AG04449 (cell line): ENCODE measurements at regions not wholly inside any gene's neighbourhood (a gene's known extent, or its start where the extent isn't known, plus 50 kb on each side); places are given as distances from the start of the nearest gene placed in this dataset.

Source experiments
- CTCF ChIA-PET: fragments of 350-600 bp; formaldehyde crosslinking; extraction: SDS; loops from one replicate; lab custom pipeline; 2021; ENCODE audit warnings: antibody characterized with exemption; lab: Yijun Ruan, JAX
- POLR2A ChIA-PET: fragments of 400-600, 350-600 bp; formaldehyde crosslinking; extraction: SDS; loops from one replicate; lab custom pipeline; 2020; ENCODE audit warnings: antibody characterized with exemption, inconsistent platforms; lab: Yijun Ruan, JAX
- DNase-seq: peaks from one replicate; pipeline ENCODE4 v3.0.0-alpha.2; 2010; ENCODE audit warnings: low read depth, low spot score
- H3K4me3 ChIP-seq: 2 replicates; pipeline ENCODE4 v1.5.1; 2011; ENCODE audit warnings: low read depth, mild to moderate bottlenecking, control low read depth, low read length
- TF ChIP-seq, protein P1 (sequence below): IDR thresholded peaks from one replicate; pipeline ENCODE4 v1.5.1; 2011; ENCODE audit warnings: mild to moderate bottlenecking, moderate library complexity, low read length, control low read depth, inconsistent platforms; ENCODE audit not compliant: insufficient read depth; ENCODE audit errors: missing control alignments

DNA sequence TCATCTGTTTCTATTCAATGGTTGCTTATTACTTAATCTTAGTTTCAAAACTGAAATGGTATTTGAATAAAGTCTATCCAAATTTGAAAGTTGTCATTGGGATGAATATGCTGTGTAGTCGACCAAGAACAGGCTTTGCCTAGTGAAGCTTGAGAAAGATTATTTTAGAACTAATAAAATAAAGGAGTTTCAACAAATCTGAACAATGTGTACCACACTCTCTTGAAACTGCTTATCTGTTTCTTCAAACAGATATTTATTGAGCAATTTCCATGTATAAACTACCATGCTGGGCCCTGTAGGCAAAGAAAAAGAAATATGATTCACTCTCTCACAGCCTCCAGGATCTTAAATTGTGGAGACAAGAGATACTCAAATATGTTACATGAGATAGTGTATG is 174.4 kb downstream of the OGFRL1 start:
- ChIA-PET POLR2A (no interaction called here), CTCF (interaction anchor here (0.7 to 1.1 kb wide), 2 partner anchors 10 to 75 kb away, joined by 3 read pairs; no protein-coding TSS in a partner anchor)

DNA sequence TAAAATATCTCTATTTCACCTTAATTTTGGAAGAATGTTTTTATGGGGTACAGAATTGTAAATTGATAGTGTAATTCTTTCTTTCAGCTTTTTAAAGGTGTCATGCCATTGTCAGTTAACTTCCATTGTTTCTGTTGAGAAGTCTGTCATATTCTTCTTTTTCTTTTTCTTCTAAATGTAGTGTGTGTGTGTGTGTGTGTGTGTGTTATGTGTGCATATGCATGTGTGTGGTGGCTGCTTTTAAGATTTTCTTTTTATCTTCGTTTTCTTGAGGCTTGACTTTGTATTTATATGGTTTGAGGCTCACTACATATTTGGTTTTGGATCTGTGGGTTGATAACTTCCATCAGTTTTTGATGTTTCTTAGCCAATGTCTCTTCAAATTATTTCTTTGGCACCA is 176.5 kb downstream of the OGFRL1 start:
- ChIA-PET POLR2A (no interaction called here), CTCF (no interaction called here)
- no peak overlapping the region for H3K4me3 ChIP-seq
- TF ChIP-seq, protein P1, sequence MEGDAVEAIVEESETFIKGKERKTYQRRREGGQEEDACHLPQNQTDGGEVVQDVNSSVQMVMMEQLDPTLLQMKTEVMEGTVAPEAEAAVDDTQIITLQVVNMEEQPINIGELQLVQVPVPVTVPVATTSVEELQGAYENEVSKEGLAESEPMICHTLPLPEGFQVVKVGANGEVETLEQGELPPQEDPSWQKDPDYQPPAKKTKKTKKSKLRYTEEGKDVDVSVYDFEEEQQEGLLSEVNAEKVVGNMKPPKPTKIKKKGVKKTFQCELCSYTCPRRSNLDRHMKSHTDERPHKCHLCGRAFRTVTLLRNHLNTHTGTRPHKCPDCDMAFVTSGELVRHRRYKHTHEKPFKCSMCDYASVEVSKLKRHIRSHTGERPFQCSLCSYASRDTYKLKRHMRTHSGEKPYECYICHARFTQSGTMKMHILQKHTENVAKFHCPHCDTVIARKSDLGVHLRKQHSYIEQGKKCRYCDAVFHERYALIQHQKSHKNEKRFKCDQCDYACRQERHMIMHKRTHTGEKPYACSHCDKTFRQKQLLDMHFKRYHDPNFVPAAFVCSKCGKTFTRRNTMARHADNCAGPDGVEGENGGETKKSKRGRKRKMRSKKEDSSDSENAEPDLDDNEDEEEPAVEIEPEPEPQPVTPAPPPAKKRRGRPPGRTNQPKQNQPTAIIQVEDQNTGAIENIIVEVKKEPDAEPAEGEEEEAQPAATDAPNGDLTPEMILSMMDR, result no peak
- no peak for DNase-seq

More for the DNA sequence above, 174.4 kb downstream of the OGFRL1 start:
- no peak for DNase-seq
- no peak overlapping the region for H3K4me3 ChIP-seq
- TF ChIP-seq, protein P1, result no peak

GRCh38 chr6:71466362-71466761 is 177.8 kb downstream of the OGFRL1 start:
- TF ChIP-seq, protein P1, result no peak
- DNase-seq, result no peak
- POLR2A ChIA-PET, result no interaction called here
- CTCF ChIA-PET, result interaction anchor here (0.9 to 1.4 kb wide), 3 partner anchors 15 to 83 kb away, joined by 3 to 5 read pairs (median 3); no protein-coding TSS in a partner anchor
- no peak overlapping the region for H3K4me3 ChIP-seq

DNA sequence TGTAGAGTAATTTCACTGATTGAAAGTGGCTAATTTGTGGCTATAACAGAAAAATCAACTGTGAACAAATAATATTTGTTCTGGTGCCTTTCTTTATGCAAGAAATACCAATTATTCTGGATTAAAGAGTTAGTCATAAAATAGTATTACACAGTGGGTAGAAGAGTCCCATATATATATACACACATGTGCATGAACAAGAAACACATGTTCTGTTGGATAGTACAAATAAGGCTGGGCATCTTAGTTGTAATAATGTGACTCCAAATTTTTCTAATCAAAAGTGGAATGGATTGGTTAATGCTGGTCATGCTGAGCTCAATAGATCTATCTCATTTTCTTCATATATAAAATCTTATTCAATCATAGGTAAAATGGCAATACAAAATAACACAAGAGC is 179.4 kb downstream of the OGFRL1 start:
- CTCF ChIA-PET, result interaction anchor here (0.8 to 1.5 kb wide), 4 partner anchors 10 to 50 kb away, joined by 3 to 6 read pairs (median 4); no protein-coding TSS in a partner anchor
- no peak overlapping the region for H3K4me3 ChIP-seq
- TF ChIP-seq, protein P1, result no peak
- no peak for DNase-seq
- POLR2A ChIA-PET, result interaction anchor here (0.8 to 1.2 kb wide), 3 partner anchors 9 to 792 kb away, joined by 3 to 4 read pairs (median 3); no protein-coding TSS in a partner anchor

- H3K4me3 ChIP-seq, result peak overlapping the region; percentile 13
- TF ChIP-seq, protein P1, result no peak
- ChIA-PET POLR2A (interaction anchor here (0.6 to 1.2 kb wide), 8 partner anchors 8 to 791 kb away, joined by 3 to 9 read pairs (median 4); no protein-coding TSS in a partner anchor), CTCF (interaction anchor here (0.7 to 1.5 kb wide), 5 partner anchors 9 to 81 kb away, joined by 3 to 6 read pairs (median 3); no protein-coding TSS in a partner anchor)
- DNase-seq, result peak; percentile 85
These were observed 180.5 kb downstream of the OGFRL1 start for GRCh38 chr6:71468841-71469700.

- ChIA-PET POLR2A (no interaction called here), CTCF (no interaction called here)
- TF ChIP-seq, protein P1, result no peak
- DNase-seq, result no peak
- H3K4me3 ChIP-seq, result no peak overlapping the region
These were observed 183.1 kb downstream of the OGFRL1 start for GRCh38 chr6:71471718-71472117.
